K562 (cell line): ENCODE measurements at regions not wholly inside any gene's neighbourhood (a gene's known extent, or its start where the extent isn't known, plus 50 kb on each side); places are given as distances from the start of the nearest gene placed in this dataset.

Experiments
- ATAC-seq: fragments of 200-7000 bp; cut with Tn5 transposase; 3 replicates; pipeline ENCODE4 v1.9.1; 2020; ENCODE audit warnings: moderate library complexity
- BruUV-seq: library from RNA; stranded (reverse); fragments of 400-500 nt; replicated peaks from 2 replicates; lab custom pipeline; 2021; lab: Mats Ljungman, UMichigan
- CTCF ChIA-PET: fragments of 300-600 bp; formaldehyde crosslinking; extraction: SDS; loops from one replicate; lab custom pipeline; 2021; ENCODE audit warnings: low intra/inter-chr PET ratio; lab: Yijun Ruan, JAX
- POLR2A ChIA-PET: fragments of 300-600, 350-650 bp; sonication (Branson Sonifier 250); formaldehyde crosslinking; extraction: SDS; loops from one replicate; lab custom pipeline; 2021; ENCODE audit warnings: antibody characterized with exemption, inconsistent platforms; lab: Yijun Ruan, JAX
- DNase-seq, 4 experiments: peaks; one replicate each; pipeline versions ENCODE4 v3.0.0 to v3.0.0-alpha.2; 2011 to 2018; ENCODE audit warnings: low spot score in 3 of 4, mixed read lengths in 3 of 4; ENCODE audit errors: extremely low read depth in 1 of 4
- FAIRE-seq: peaks from 2 replicates; lab custom pipeline; 2011; peaks lifted over from hg19 to GRCh38; lab: Jason Lieb, UNC
- H2AFZ ChIP-seq: 2 replicates; pipeline ENCODE4 v1.6.0; 2011; ENCODE audit warnings: low read depth, low read length, control low read depth, inconsistent platforms
- H3K27ac ChIP-seq: fragments of 200-600 bp; 3 replicates; pipeline ENCODE4 v1.8.0; 2011; ENCODE audit warnings: low read depth, mild to moderate bottlenecking, control low read depth, inconsistent platforms, low read length, moderate library complexity, mixed read lengths; ENCODE audit errors: extremely low read depth
- H3K27me3 ChIP-seq, 2 experiments: fragments of 300-600 bp in 1 of 2; 2 replicates in 1 of 2; 3 replicates in 1 of 2; pipeline versions ENCODE4 v1.6.0 to v1.8.0; 2011; ENCODE audit warnings: inconsistent platforms in 2 of 2, low read length in 2 of 2, mild to moderate bottlenecking in 1 of 2, mixed read lengths in 1 of 2, moderate library complexity in 1 of 2; ENCODE audit not compliant: control insufficient read depth in 2 of 2, insufficient read depth in 2 of 2
- H3K36me3 ChIP-seq: fragments of 300-600 bp; 3 replicates; pipeline ENCODE4 v1.8.0; 2011; ENCODE audit warnings: mild to moderate bottlenecking, low read length, inconsistent platforms; ENCODE audit not compliant: control insufficient read depth, insufficient read depth
- H3K4me1 ChIP-seq, 2 experiments: fragments of 200-600 bp in 1 of 2; replicated peaks in 1 of 2; 2 replicates in 1 of 2; 3 replicates in 1 of 2; pipeline versions ENCODE4 v1.5.1 to v1.8.0; 2011; ENCODE audit warnings: inconsistent platforms in 2 of 2, low read length in 2 of 2, mild to moderate bottlenecking in 1 of 2, mixed read lengths in 1 of 2, moderate library complexity in 1 of 2; ENCODE audit not compliant: control insufficient read depth in 2 of 2, insufficient read depth in 2 of 2
- H3K4me2 ChIP-seq: 2 replicates; pipeline ENCODE4 v1.6.1; 2011; ENCODE audit warnings: low read length, control low read depth, inconsistent platforms, mixed read lengths; ENCODE audit not compliant: insufficient read depth
- H3K4me3 ChIP-seq: fragments of 200-600 bp; sonication (generic), shearing (Covaris generic); 2 replicates; pipeline ENCODE4 v1.5.1; 2016; ENCODE audit warnings: control low read depth, inconsistent platforms
- H3K79me2 ChIP-seq: fragments of 200-600 bp; 3 replicates; pipeline ENCODE4 v1.8.0; 2011; ENCODE audit warnings: low read length, inconsistent platforms; ENCODE audit not compliant: control insufficient read depth, insufficient read depth
- H3K9ac ChIP-seq, 2 experiments: 2 replicates each; pipeline versions ENCODE4 v1.6.0 to v1.6.1; 2011; ENCODE audit warnings: low read depth in 2 of 2, low read length in 2 of 2, control low read depth in 1 of 2, inconsistent platforms in 1 of 2, mild to moderate bottlenecking in 1 of 2, mixed read lengths in 1 of 2; ENCODE audit not compliant: insufficient read depth in 1 of 2
- H3K9me1 ChIP-seq: one replicate; pipeline ENCODE4 v1.6.0; 2011; ENCODE audit warnings: inconsistent platforms, mild to moderate bottlenecking, low read length, moderate library complexity; ENCODE audit not compliant: control insufficient read depth, insufficient read depth
- H3K9me3 ChIP-seq: replicated peaks from 2 replicates; pipeline ENCODE4 v1.5.1; 2011; ENCODE audit warnings: low read depth, low read length, inconsistent platforms; ENCODE audit not compliant: control insufficient read depth, insufficient read depth
- H4K20me1 ChIP-seq: replicated peaks from 2 replicates; pipeline ENCODE4 v1.6.1; 2011; ENCODE audit warnings: low read length, inconsistent platforms, mixed read lengths; ENCODE audit not compliant: control insufficient read depth, insufficient read depth
- ADNP ChIP-seq: fragments of 200-800 bp; sonication (Bioruptor generic); IDR thresholded peaks from 2 replicates; pipeline ENCODE4 v1.6.1; 2016; ENCODE audit warnings: missing genetic modification characterization, missing compliant biosample characterization
- CEBPG ChIP-seq, 3 experiments: fragments of 200-800 bp in 1 of 3; sonication (Bioruptor generic) in 1 of 3; sonication (generic) in 1 of 3; formaldehyde crosslinking in 1 of 3; IDR thresholded peaks in 2 of 3; conservative IDR thresholded peaks in 1 of 3; 2 replicates each; pipeline versions ENCODE4 v1.6.1 to v1.8.0; 2016 to 2022; ENCODE audit warnings: missing compliant biosample characterization in 2 of 3, missing genetic modification characterization in 2 of 3, mild to moderate bottlenecking in 1 of 3, missing genetic modification reagents in 1 of 3
- CXXC5 ChIP-seq: fragments of 250-450 bp; sonication (Bioruptor Pico); IDR thresholded peaks from 2 replicates; pipeline ENCODE4 v1.8.0; 2022; ENCODE audit warnings: inconsistent platforms, mild to moderate bottlenecking, moderate library complexity
- DDX20 ChIP-seq: fragments of 450-650 bp; IDR thresholded peaks from 2 replicates; pipeline ENCODE4 v1.6.1; 2016; ENCODE audit warnings: missing genetic modification characterization, low read depth, mild to moderate bottlenecking, missing compliant biosample characterization, moderate library complexity
- DLX4 ChIP-seq: fragments of 250-450 bp; sonication (Bioruptor Pico); IDR thresholded peaks from 2 replicates; pipeline ENCODE4 v1.6.1; 2021; ENCODE audit warnings: mild to moderate bottlenecking
- ELK1 ChIP-seq: sonication (generic); formaldehyde crosslinking; IDR thresholded peaks from 2 replicates; pipeline ENCODE4 v1.8.1; 2022; ENCODE audit warnings: missing genetic modification reagents
- FIP1L1 ChIP-seq: fragments of 200-400 bp; formaldehyde crosslinking; IDR thresholded peaks from 2 replicates; pipeline ENCODE4 v1.6.1; 2018; ENCODE audit warnings: mild to moderate bottlenecking, low read depth, low read length; ENCODE audit not compliant: poor library complexity, severe bottlenecking
- HNRNPH1 ChIP-seq: fragments of 200-400 bp; formaldehyde crosslinking; optimal IDR thresholded peaks from 2 replicates; pipeline ENCODE3; 2017; ENCODE audit warnings: low read depth, mild to moderate bottlenecking, low read length, moderate library complexity
- KHSRP ChIP-seq: fragments of 450-650 bp; IDR thresholded peaks from 2 replicates; pipeline ENCODE4 v1.6.1; 2017
- NR1H2 ChIP-seq: sonication (generic); formaldehyde crosslinking; IDR thresholded peaks from 2 replicates; pipeline ENCODE4 v1.4.0; 2020; ENCODE audit warnings: mild to moderate bottlenecking, missing genetic modification reagents
- POU5F1 ChIP-seq: fragments of 150-350 bp; IDR thresholded peaks from 2 replicates; pipeline ENCODE4 v1.6.1; 2014; ENCODE audit warnings: borderline replicate concordance, low read length, low read depth, mild to moderate bottlenecking; ENCODE audit not compliant: partially characterized antibody
- RBM25 ChIP-seq: fragments of 200-400 bp; formaldehyde crosslinking; IDR thresholded peaks from 2 replicates; pipeline ENCODE4 v1.6.1; 2018; ENCODE audit warnings: low read length, low read depth, moderate library complexity; ENCODE audit not compliant: severe bottlenecking
- SETDB1 ChIP-seq: IDR thresholded peaks from one replicate; pipeline ENCODE4 v1.6.1; 2012; ENCODE audit warnings: low read length, control low read depth, inconsistent platforms
- ZNF175 ChIP-seq: fragments of 200-800 bp; sonication (Bioruptor generic); IDR thresholded peaks from 2 replicates; pipeline ENCODE4 v1.6.1; 2016; ENCODE audit warnings: low read depth, mild to moderate bottlenecking, missing genetic modification characterization, missing compliant biosample characterization
- ZNF347 ChIP-seq: fragments of 450-650 bp; formaldehyde crosslinking; IDR thresholded peaks from 2 replicates; pipeline ENCODE4 v1.4.0; 2020; ENCODE audit warnings: low read depth, mild to moderate bottlenecking, moderate library complexity
- ZNF589 ChIP-seq: fragments of 200-800 bp; sonication (Bioruptor generic); IDR thresholded peaks from 2 replicates; pipeline ENCODE4 v1.6.1; 2016; ENCODE audit warnings: low read depth, missing genetic modification characterization, missing compliant biosample characterization
- ZNF76 ChIP-seq: fragments of 250-450 bp; sonication (Bioruptor Pico); IDR thresholded peaks from 2 replicates; pipeline ENCODE4 v1.4.0; 2020; ENCODE audit warnings: mild to moderate bottlenecking, moderate library complexity, borderline replicate concordance
- WGBS: fragments of 100-300 bp; shearing (Covaris generic); methylation state at CpG from one replicate; pipeline ENCODE4 v1.1.6; 2016; ENCODE audit warnings: low coverage, mixed read lengths; ENCODE audit not compliant: insufficient coverage; ENCODE audit errors: missing lambda C conversion rate; 5-methylcytosine and 5-hydroxymethylcytosine counted together
- in situ Hi-C: fragments of 300-500 bp; cut with MboI; formaldehyde crosslinking; loops from 4 replicates; pipeline ENCODE4 v1.15.0; 2018; ENCODE audit warnings: inconsistent platforms, mixed read lengths
- intact Hi-C: fragments of 100-400 bp; cut with micrococcal nuclease; formaldehyde crosslinking; loops from 2 replicates; pipeline ENCODE4 v1.14.2; 2022

- WGBS = 93% methylated on average over 9 of the region's 9 CpGs
- ChIA-PET POLR2A (no interaction called here), CTCF (no interaction called here)
- Histone ChIP-seq H3K9ac (no peak overlapping the region), H3K36me3 (peaks cover 57% of the 10 kb centered on the region; the same call in 2 of the 3 replicates), H3K4me3 (no peak overlapping the region), H3K27ac (no peak overlapping the region), H3K4me1 (no peaks in the 10 kb centered on the region), H3K79me2 (no peaks in the 10 kb centered on the region), H3K9me1 (no peaks in the 10 kb centered on the region), H3K4me2 (no peak overlapping the region), H4K20me1 (no peaks in the 10 kb centered on the region), H3K9me3 (no peaks in the 10 kb centered on the region), H2AFZ (no peak overlapping the region), H3K27me3 (no peaks in the 10 kb centered on the region)
- ATAC-seq = no peak
- intact Hi-C loops = no loop called here
- no TSS peak for BruUV-seq
- FAIRE-seq = no peak
- no peak for TF ChIP-seq ELK1 (CRISPR knock-in tag)
- no peak for TF ChIP-seq SETDB1
- no peak for TF ChIP-seq HNRNPH1
- no peak for TF ChIP-seq ZNF347 (CRISPR knock-in tag)
- TF ChIP-seq ZNF175 = no peak
- TF ChIP-seq DDX20 = no peak
- no peak for TF ChIP-seq ADNP
- no peak for TF ChIP-seq ZNF76 (CRISPR knock-in tag)
- no peak for TF ChIP-seq RBM25
- no peak for TF ChIP-seq POU5F1
- no peak for TF ChIP-seq DLX4 (CRISPR knock-in tag)
- TF ChIP-seq CXXC5 (CRISPR knock-in tag) = no peak
- no peak for TF ChIP-seq FIP1L1
- TF ChIP-seq NR1H2 (CRISPR knock-in tag) = no peak
- TF ChIP-seq ZNF589 = no peak
- no peak for TF ChIP-seq KHSRP
- TF ChIP-seq CEBPG (CRISPR knock-in tag; IDR thresholded peaks at IDR 0.05) = no peak
- TF ChIP-seq CEBPG (tag; conservative IDR thresholded peaks at IDR 0.05 in 1 of 2, IDR thresholded peaks at IDR 0.05 in 1 of 2) = no peak
- DNase-seq = no peak
- in situ Hi-C loops = no loop called here
These were observed 231.3 kb upstream of the STK26 start for GRCh38 chrX:131791608-131792355.
